Heart left ventricle (tissue), 13 donors: ENCODE measurements at regions not wholly inside any gene's neighbourhood (a gene's known extent, or its start where the extent isn't known, plus 50 kb on each side); places are given as distances from the start of the nearest gene placed in this dataset.

ENCODE experiments used
- POLR2A ChIP-seq, 2 donors: fragments of 450-650 bp; IDR thresholded peaks; one replicate each; pipeline ENCODE4 v1.6.1; 2017; ENCODE audit warnings: antibody characterized with exemption in 2 of 2, mild to moderate bottlenecking in 2 of 2, moderate library complexity in 2 of 2
- TF ChIP-seq, protein P1 (sequence below), 12 donors: fragments of 200-600 bp; sonication (generic) in 4 of 12; IDR thresholded peaks; one replicate each; pipeline versions ENCODE4 v1.5.0 to v1.8.0; 2018 to 2022; ENCODE audit warnings: antibody characterized with exemption in 12 of 12, mild to moderate bottlenecking in 5 of 12
- donor health status: ischemic (EF 13 %, LVEDD 7.1; RV severe dilation, severe dysfunction).
- donor health status: DM: no; HTN: yes; CAD: no.
- donor health status: DM: no; HTN: no; CAD: no.
- donor health status: ischemic (EF 25% LVEDD 6.9; RV normal size, moderate dysfunction).
- donor health status: ischemic (EF 25% LVEDD 5.7; RV mildly dilated, moderate dysfunction).
- donor health status: ischemic (EF 35%, LVEDD 5.7; RV mildly dilated, moderate dysfunction).
- donor health status: nonischemic (EF 11% LVEDD 7.7; RV severe dilation, severe dysfunction).
- donor health status: DM: yes; HTN: yes; CAD: no.
- donor health status: PGD.
- donor health status: ischemic (EF 29% LVEDD 5.4; RV normal size, mild dysfunction).
- donor health status: nonischemic (EF 23%, LVEDD 6.1; RV moderate dilation, normal function).

DNA sequence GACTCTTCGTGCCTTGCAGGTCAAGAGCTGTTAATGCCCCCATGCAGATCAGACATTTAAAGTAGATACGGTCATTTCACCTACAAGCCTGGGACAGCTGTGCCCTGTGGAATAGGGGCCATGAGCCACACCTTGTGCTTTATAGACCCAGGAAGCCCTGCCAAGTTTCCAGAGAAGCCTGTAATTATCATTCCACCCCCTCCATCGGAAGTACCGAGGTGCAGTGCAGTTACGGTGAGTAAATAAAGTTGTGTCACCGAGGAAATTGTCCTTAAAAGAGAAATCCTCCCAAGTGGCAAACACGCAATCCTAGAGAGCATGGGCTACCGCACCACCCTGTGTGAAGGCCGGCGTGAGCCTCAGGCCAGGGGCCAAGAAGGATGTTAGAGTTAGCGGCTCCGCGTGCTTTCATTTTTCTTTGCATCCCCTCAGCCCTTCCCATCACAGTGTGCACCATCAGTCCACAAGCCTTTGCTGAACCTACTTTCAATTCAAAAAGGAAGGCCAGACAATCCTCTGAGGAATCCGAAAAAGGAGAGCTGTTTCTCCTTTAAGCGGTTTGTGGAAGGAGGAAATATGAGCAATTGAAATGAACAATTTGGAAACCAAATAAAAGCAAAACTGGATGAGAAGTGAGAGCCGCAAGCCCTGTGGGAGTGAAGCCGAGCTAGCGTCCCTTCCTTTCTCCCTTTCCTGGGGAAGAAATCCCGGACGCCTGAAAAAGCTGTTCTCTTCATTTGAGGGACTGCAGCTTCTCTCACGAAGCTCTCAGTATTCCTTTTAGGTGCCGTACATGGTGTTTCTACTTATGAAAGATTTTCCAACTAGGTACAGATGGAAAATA is 183.3 kb upstream of the PDE10A start:
- TF ChIP-seq POLR2A (IDR thresholded peaks at IDR 0.05) = no peak
- TF ChIP-seq, protein P1, sequence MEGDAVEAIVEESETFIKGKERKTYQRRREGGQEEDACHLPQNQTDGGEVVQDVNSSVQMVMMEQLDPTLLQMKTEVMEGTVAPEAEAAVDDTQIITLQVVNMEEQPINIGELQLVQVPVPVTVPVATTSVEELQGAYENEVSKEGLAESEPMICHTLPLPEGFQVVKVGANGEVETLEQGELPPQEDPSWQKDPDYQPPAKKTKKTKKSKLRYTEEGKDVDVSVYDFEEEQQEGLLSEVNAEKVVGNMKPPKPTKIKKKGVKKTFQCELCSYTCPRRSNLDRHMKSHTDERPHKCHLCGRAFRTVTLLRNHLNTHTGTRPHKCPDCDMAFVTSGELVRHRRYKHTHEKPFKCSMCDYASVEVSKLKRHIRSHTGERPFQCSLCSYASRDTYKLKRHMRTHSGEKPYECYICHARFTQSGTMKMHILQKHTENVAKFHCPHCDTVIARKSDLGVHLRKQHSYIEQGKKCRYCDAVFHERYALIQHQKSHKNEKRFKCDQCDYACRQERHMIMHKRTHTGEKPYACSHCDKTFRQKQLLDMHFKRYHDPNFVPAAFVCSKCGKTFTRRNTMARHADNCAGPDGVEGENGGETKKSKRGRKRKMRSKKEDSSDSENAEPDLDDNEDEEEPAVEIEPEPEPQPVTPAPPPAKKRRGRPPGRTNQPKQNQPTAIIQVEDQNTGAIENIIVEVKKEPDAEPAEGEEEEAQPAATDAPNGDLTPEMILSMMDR (IDR thresholded peaks at IDR 0.05) = no peak
